OCI-LY7 (cell line): ENCODE measurements at regions not wholly inside any gene's neighbourhood (a gene's known extent, or its start where the extent isn't known, plus 50 kb on each side); places are given as distances from the start of the nearest gene placed in this dataset.

Source experiments
- CTCF ChIP-seq: fragments of 200-600 bp; sonication (generic); conservative IDR thresholded peaks from 2 replicates; pipeline ENCODE4 v1.5.1; 2014; ENCODE audit warnings: mild to moderate bottlenecking, antibody characterized with exemption, low read length, moderate library complexity, mixed read lengths
- EZH2phosphoT487 ChIP-seq: fragments of 200-600 bp; sonication (generic); IDR thresholded peaks from 2 replicates; pipeline ENCODE4 v1.6.1; 2018; ENCODE audit warnings: low read depth, borderline replicate concordance, mild to moderate bottlenecking, mixed run types, antibody characterized with exemption, low read length, moderate library complexity, mixed read lengths

- no peak for TF ChIP-seq CTCF
- TF ChIP-seq EZH2phosphoT487, result no peak
Measured at GRCh38 chr20:50447102-50447804, 62.9 kb upstream of the PTPN1 start.
